DOHH2 (cell line): ENCODE measurements at regions not wholly inside any gene's neighbourhood (a gene's known extent, or its start where the extent isn't known, plus 50 kb on each side); places are given as distances from the start of the nearest gene placed in this dataset.

ENCODE experiments used
- H3F3A ChIP-seq: fragments of 200-600 bp; sonication (generic), shearing (Covaris generic); 2 replicates; pipeline ENCODE4 v1.6.0; 2016; ENCODE audit warnings: antibody characterized with exemption, mild to moderate bottlenecking; ENCODE audit not compliant: control insufficient read depth, insufficient read depth
- H3K27ac ChIP-seq: fragments of 200-600 bp; sonication (generic); 2 replicates; pipeline ENCODE4 v1.5.1; 2014; ENCODE audit warnings: low read depth, mild to moderate bottlenecking, low read length, moderate library complexity
- H3K27me3 ChIP-seq: fragments of 200-600 bp; sonication (generic); 2 replicates; pipeline ENCODE4 v1.6.1; 2014; ENCODE audit warnings: mild to moderate bottlenecking, low read length, mixed read lengths; ENCODE audit not compliant: control insufficient read depth
- H3K36me3 ChIP-seq: fragments of 200-600 bp; sonication (generic); 2 replicates; pipeline ENCODE4 v1.6.1; 2014; ENCODE audit warnings: mild to moderate bottlenecking, low read length, moderate library complexity, mixed read lengths; ENCODE audit not compliant: control insufficient read depth
- H3K4me1 ChIP-seq: fragments of 200-600 bp; sonication (generic); 2 replicates; pipeline ENCODE4 v1.6.1; 2014; ENCODE audit warnings: mild to moderate bottlenecking, low read length, mixed read lengths; ENCODE audit not compliant: control insufficient read depth
- H3K4me2 ChIP-seq: fragments of 200-600 bp; sonication (generic); 2 replicates; pipeline ENCODE4 v1.6.0; 2014; ENCODE audit warnings: mild to moderate bottlenecking, low read length, moderate library complexity
- H3K4me3 ChIP-seq: fragments of 200-600 bp; sonication (generic); 2 replicates; pipeline ENCODE4 v1.5.1; 2014; ENCODE audit warnings: mild to moderate bottlenecking, low read length, mixed read lengths
- H3K79me2 ChIP-seq: fragments of 200-600 bp; sonication (generic); 2 replicates; pipeline ENCODE4 v1.6.1; 2014; ENCODE audit warnings: mild to moderate bottlenecking, low read length, mixed read lengths; ENCODE audit not compliant: control insufficient read depth
- H3K9me2 ChIP-seq: fragments of 200-600 bp; sonication (generic); replicated peaks from 2 replicates; pipeline ENCODE4 v1.6.1; 2014; ENCODE audit warnings: mild to moderate bottlenecking, low read length, mixed read lengths; ENCODE audit not compliant: control insufficient read depth
- H3K9me3 ChIP-seq: fragments of 200-600 bp; sonication (generic); 2 replicates; pipeline ENCODE4 v1.6.1; 2014; ENCODE audit warnings: antibody characterized with exemption, low read length, mixed read lengths; ENCODE audit not compliant: control insufficient read depth, insufficient read depth
- H4K20me1 ChIP-seq: fragments of 200-600 bp; sonication (generic); 2 replicates; pipeline ENCODE4 v1.6.0; 2014; ENCODE audit warnings: low read depth, mild to moderate bottlenecking, antibody characterized with exemption, low read length, moderate library complexity; ENCODE audit not compliant: control insufficient read depth, insufficient read depth
- EZH2phosphoT487 ChIP-seq: fragments of 200-600 bp; sonication (generic); IDR thresholded peaks from 2 replicates; pipeline ENCODE4 v1.6.1; 2017; ENCODE audit warnings: borderline replicate concordance, mild to moderate bottlenecking, antibody characterized with exemption, low read length, moderate library complexity, mixed read lengths
- TF ChIP-seq, protein P1 (sequence below): fragments of 200-600 bp; sonication (generic); IDR thresholded peaks from one replicate; pipeline ENCODE4 v1.5.1; 2014; ENCODE audit warnings: antibody characterized with exemption, mild to moderate bottlenecking, low read depth, low read length; ENCODE audit not compliant: poor library complexity, severe bottlenecking

DNA sequence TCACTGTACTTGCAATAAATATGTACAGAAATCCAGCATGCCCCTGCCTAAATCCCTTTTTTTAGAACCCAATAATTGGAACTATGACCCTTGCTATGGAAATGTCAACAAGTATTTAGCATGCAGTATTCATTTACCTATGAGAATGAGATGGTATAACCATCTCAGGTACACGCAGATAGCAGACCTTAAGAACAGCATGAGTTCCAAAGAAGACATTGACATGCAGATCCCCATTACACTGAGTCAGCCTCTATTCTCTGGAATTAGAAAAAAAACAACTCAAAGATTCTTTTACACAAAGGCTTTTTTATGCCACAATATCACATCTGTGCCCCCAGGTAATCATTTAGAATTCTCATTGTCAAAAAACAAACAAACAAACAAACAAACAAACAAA is 325.6 kb upstream of the TLE4 start:
- Histone ChIP-seq H4K20me1 (no peaks in the 10 kb centered on the region), H3K9me3 (no peaks in the 10 kb centered on the region), H3K9me2 (no peaks in the 10 kb centered on the region), H3K4me3 (no peak overlapping the region), H3K27ac (no peak overlapping the region), H3K4me1 (no peaks in the 10 kb centered on the region), H3K79me2 (no peaks in the 10 kb centered on the region), H3K4me2 (no peak overlapping the region), H3F3A (no peaks in the 10 kb centered on the region), H3K36me3 (no peaks in the 10 kb centered on the region), H3K27me3 (no peaks in the 10 kb centered on the region)
- TF ChIP-seq, protein P1, sequence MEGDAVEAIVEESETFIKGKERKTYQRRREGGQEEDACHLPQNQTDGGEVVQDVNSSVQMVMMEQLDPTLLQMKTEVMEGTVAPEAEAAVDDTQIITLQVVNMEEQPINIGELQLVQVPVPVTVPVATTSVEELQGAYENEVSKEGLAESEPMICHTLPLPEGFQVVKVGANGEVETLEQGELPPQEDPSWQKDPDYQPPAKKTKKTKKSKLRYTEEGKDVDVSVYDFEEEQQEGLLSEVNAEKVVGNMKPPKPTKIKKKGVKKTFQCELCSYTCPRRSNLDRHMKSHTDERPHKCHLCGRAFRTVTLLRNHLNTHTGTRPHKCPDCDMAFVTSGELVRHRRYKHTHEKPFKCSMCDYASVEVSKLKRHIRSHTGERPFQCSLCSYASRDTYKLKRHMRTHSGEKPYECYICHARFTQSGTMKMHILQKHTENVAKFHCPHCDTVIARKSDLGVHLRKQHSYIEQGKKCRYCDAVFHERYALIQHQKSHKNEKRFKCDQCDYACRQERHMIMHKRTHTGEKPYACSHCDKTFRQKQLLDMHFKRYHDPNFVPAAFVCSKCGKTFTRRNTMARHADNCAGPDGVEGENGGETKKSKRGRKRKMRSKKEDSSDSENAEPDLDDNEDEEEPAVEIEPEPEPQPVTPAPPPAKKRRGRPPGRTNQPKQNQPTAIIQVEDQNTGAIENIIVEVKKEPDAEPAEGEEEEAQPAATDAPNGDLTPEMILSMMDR = no peak
- no peak for TF ChIP-seq EZH2phosphoT487

DNA sequence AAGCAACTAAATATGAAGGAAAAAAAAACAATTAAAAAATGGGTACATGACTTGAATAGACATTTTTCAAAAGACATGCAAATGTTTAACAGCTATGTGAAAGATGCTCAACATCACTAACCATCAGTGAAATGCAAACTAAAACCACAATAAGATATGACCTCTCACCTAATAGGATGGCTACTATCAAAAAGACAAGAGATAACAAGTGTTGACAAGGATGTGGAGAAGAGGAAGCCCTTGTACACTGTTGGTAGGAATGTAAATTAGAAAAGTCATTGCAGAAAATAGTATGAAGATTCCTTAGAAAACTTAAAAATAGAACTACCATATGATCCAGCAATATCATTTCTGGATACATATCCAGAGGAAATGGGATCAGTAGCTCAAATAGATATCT is 324.7 kb upstream of the TLE4 start:
- Histone ChIP-seq H3K9me2 (no peaks in the 10 kb centered on the region), H3K27me3 (no peaks in the 10 kb centered on the region), H3F3A (no peaks in the 10 kb centered on the region), H3K27ac (no peak overlapping the region), H3K36me3 (no peaks in the 10 kb centered on the region), H3K4me1 (no peaks in the 10 kb centered on the region), H3K9me3 (no peaks in the 10 kb centered on the region), H3K79me2 (no peaks in the 10 kb centered on the region), H3K4me3 (no peak overlapping the region), H4K20me1 (no peaks in the 10 kb centered on the region), H3K4me2 (no peak overlapping the region)
- TF ChIP-seq, protein P1 = no peak
- TF ChIP-seq EZH2phosphoT487 = no peak

GRCh38 chr9:79250806-79251205 is 321.0 kb upstream of the TLE4 start:
- H3K27me3 ChIP-seq = no peaks in the 10 kb centered on the region
- no peak overlapping the region for H3K4me3 ChIP-seq
- H3F3A ChIP-seq = no peaks in the 10 kb centered on the region
- H3K36me3 ChIP-seq = no peaks in the 10 kb centered on the region
- H3K27ac ChIP-seq = no peak overlapping the region
- H3K4me1 ChIP-seq = no peaks in the 10 kb centered on the region
- H3K9me3 ChIP-seq = no peaks in the 10 kb centered on the region; the same call in 1 of the 2 replicates
- TF ChIP-seq, protein P1 = no peak
- no peak for TF ChIP-seq EZH2phosphoT487
- no peaks in the 10 kb centered on the region for H3K9me2 ChIP-seq
- no peaks in the 10 kb centered on the region for H4K20me1 ChIP-seq
- no peaks in the 10 kb centered on the region for H3K79me2 ChIP-seq
- no peak overlapping the region for H3K4me2 ChIP-seq
